GM23338 (cell line): ENCODE measurements at regions not wholly inside any gene's neighbourhood (a gene's known extent, or its start where the extent isn't known, plus 50 kb on each side); places are given as distances from the start of the nearest gene placed in this dataset.

Experiments
- ATAC-seq: fragments of 200-7000 bp; cut with Tn5 transposase; 3 replicates; pipeline ENCODE4 v1.9.1; 2020
- DNase-seq: peaks from one replicate; pipeline ENCODE4 v3.0.0-alpha.2; 2015; ENCODE audit warnings: low spot score
- H2AFZ ChIP-seq: fragments of 200-600 bp; sonication (generic); 2 replicates; pipeline ENCODE4 v1.8.0; 2016; ENCODE audit warnings: antibody characterized with exemption, mild to moderate bottlenecking, moderate library complexity
- H3F3A ChIP-seq: fragments of 200-600 bp; sonication (generic); replicated peaks from 2 replicates; pipeline ENCODE4 v1.8.0; 2017; ENCODE audit warnings: antibody characterized with exemption, mixed run types, low read depth
- H3K27ac ChIP-seq: fragments of 200-600 bp; sonication (generic); 2 replicates; pipeline ENCODE4 v1.6.1; 2016; ENCODE audit warnings: low read depth
- H3K27me3 ChIP-seq: fragments of 200-600 bp; sonication (generic); 2 replicates; pipeline ENCODE4 v1.8.0; 2016; ENCODE audit warnings: mild to moderate bottlenecking, mixed run types, moderate library complexity; ENCODE audit not compliant: insufficient read depth
- H3K36me3 ChIP-seq: fragments of 200-600 bp; sonication (generic); 2 replicates; pipeline ENCODE4 v1.8.0; 2016; ENCODE audit warnings: mild to moderate bottlenecking; ENCODE audit not compliant: insufficient read depth
- H3K4me1 ChIP-seq: fragments of 200-600 bp; sonication (generic); 2 replicates; pipeline ENCODE4 v1.8.0; 2016; ENCODE audit warnings: mild to moderate bottlenecking, moderate library complexity; ENCODE audit not compliant: insufficient read depth
- H3K4me2 ChIP-seq: fragments of 200-600 bp; sonication (generic); 2 replicates; pipeline ENCODE4 v1.7.1; 2017; ENCODE audit warnings: mixed run types
- H3K4me3 ChIP-seq: fragments of 200-600 bp; sonication (generic); 2 replicates; pipeline ENCODE4 v1.6.1; 2016; ENCODE audit warnings: mixed run types
- H3K79me2 ChIP-seq: fragments of 200-600 bp; sonication (generic); replicated peaks from 2 replicates; pipeline ENCODE4 v1.8.0; 2017; ENCODE audit warnings: mild to moderate bottlenecking; ENCODE audit not compliant: insufficient read depth
- H3K9me2 ChIP-seq: fragments of 200-600 bp; sonication (generic); 2 replicates; pipeline ENCODE4 v1.8.0; 2017; ENCODE audit not compliant: insufficient read depth
- H4K20me1 ChIP-seq: fragments of 200-600 bp; sonication (generic); replicated peaks from 2 replicates; pipeline ENCODE4 v1.8.0; 2017; ENCODE audit warnings: mild to moderate bottlenecking; ENCODE audit not compliant: insufficient read depth
- H3K27ac Mint-ChIP-seq: 2 replicates; pipeline ENCODE4 v1.8.0; 2020; ENCODE audit warnings: inconsistent platforms, mild to moderate bottlenecking, moderate library complexity, mixed read lengths
- H3K27me3 Mint-ChIP-seq: 3 replicates; pipeline ENCODE4 v1.8.0; 2022; ENCODE audit warnings: low read depth, mild to moderate bottlenecking, moderate library complexity, mixed read lengths, inconsistent platforms; ENCODE audit not compliant: insufficient read depth, poor library complexity
- H3K36me3 Mint-ChIP-seq: 3 replicates; pipeline ENCODE4 v1.8.0; 2021; ENCODE audit warnings: low read depth, mild to moderate bottlenecking, inconsistent platforms, moderate library complexity, mixed read lengths
- H3K4me1 Mint-ChIP-seq: 3 replicates; pipeline ENCODE4 v1.8.0; 2020; ENCODE audit warnings: mild to moderate bottlenecking, inconsistent platforms, mixed read lengths
- H3K4me3 Mint-ChIP-seq: 3 replicates; pipeline ENCODE4 v1.8.0; 2021; ENCODE audit warnings: moderate library complexity, mild to moderate bottlenecking, inconsistent platforms, mixed read lengths
- H3K9me3 Mint-ChIP-seq: 3 replicates; pipeline ENCODE4 v1.8.0; 2020; ENCODE audit warnings: moderate library complexity, mild to moderate bottlenecking, inconsistent platforms, mixed read lengths
- CREB1 ChIP-seq: fragments of 250-450 bp; sonication (Bioruptor Pico); IDR thresholded peaks from 2 replicates; pipeline ENCODE4 v1.5.0; 2020; ENCODE audit warnings: low read depth, mild to moderate bottlenecking, moderate library complexity
- EZH2phosphoT487 ChIP-seq: fragments of 200-600 bp; sonication (generic); IDR thresholded peaks from one replicate; pipeline ENCODE4 v1.8.1; 2018; ENCODE audit warnings: antibody characterized with exemption; ENCODE audit not compliant: unreplicated experiment
- NANOG ChIP-seq: IDR thresholded peaks from 2 replicates; pipeline ENCODE4 v1.6.1; 2016; ENCODE audit warnings: antibody characterized with exemption, borderline replicate concordance
- POLR2AphosphoS5 ChIP-seq: IDR thresholded peaks from 2 replicates; pipeline ENCODE4 v1.6.1; 2016; ENCODE audit warnings: antibody characterized with exemption, low read depth
- STAT1 ChIP-seq: IDR thresholded peaks from one replicate; pipeline ENCODE4 v1.6.1; 2016; ENCODE audit warnings: antibody characterized with exemption; ENCODE audit not compliant: unreplicated experiment
- ZNF114 ChIP-seq: fragments of 250-450 bp; sonication (Bioruptor Pico); IDR thresholded peaks from 2 replicates; pipeline ENCODE4 v1.5.0; 2020; ENCODE audit warnings: mild to moderate bottlenecking, moderate library complexity
- TF ChIP-seq, protein P1 (sequence below): fragments of 250-450 bp; sonication (Bioruptor Pico); IDR thresholded peaks from 2 replicates; pipeline ENCODE4 v1.5.0; 2020; ENCODE audit warnings: mild to moderate bottlenecking, moderate library complexity

DNA sequence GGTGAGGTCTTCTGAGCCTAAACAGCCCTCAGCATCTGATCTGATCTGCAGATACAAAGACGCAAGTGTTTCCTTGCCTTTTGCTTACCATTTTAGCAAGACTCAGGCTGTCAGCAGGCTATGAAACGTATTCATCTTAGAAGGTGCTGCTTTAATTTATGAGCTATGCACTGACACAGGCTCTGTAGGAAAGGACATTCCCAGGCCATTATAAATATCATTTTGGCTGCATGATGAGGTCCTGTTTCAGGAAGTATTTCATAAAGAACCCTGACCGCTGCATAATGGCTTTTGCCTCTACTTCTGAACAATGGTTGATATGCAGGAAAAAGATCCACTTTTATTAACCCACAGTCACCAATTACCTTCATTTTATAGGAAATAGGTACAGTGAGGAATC is 98.4 kb upstream of the CAST start (continued):
- TF ChIP-seq, protein P1, sequence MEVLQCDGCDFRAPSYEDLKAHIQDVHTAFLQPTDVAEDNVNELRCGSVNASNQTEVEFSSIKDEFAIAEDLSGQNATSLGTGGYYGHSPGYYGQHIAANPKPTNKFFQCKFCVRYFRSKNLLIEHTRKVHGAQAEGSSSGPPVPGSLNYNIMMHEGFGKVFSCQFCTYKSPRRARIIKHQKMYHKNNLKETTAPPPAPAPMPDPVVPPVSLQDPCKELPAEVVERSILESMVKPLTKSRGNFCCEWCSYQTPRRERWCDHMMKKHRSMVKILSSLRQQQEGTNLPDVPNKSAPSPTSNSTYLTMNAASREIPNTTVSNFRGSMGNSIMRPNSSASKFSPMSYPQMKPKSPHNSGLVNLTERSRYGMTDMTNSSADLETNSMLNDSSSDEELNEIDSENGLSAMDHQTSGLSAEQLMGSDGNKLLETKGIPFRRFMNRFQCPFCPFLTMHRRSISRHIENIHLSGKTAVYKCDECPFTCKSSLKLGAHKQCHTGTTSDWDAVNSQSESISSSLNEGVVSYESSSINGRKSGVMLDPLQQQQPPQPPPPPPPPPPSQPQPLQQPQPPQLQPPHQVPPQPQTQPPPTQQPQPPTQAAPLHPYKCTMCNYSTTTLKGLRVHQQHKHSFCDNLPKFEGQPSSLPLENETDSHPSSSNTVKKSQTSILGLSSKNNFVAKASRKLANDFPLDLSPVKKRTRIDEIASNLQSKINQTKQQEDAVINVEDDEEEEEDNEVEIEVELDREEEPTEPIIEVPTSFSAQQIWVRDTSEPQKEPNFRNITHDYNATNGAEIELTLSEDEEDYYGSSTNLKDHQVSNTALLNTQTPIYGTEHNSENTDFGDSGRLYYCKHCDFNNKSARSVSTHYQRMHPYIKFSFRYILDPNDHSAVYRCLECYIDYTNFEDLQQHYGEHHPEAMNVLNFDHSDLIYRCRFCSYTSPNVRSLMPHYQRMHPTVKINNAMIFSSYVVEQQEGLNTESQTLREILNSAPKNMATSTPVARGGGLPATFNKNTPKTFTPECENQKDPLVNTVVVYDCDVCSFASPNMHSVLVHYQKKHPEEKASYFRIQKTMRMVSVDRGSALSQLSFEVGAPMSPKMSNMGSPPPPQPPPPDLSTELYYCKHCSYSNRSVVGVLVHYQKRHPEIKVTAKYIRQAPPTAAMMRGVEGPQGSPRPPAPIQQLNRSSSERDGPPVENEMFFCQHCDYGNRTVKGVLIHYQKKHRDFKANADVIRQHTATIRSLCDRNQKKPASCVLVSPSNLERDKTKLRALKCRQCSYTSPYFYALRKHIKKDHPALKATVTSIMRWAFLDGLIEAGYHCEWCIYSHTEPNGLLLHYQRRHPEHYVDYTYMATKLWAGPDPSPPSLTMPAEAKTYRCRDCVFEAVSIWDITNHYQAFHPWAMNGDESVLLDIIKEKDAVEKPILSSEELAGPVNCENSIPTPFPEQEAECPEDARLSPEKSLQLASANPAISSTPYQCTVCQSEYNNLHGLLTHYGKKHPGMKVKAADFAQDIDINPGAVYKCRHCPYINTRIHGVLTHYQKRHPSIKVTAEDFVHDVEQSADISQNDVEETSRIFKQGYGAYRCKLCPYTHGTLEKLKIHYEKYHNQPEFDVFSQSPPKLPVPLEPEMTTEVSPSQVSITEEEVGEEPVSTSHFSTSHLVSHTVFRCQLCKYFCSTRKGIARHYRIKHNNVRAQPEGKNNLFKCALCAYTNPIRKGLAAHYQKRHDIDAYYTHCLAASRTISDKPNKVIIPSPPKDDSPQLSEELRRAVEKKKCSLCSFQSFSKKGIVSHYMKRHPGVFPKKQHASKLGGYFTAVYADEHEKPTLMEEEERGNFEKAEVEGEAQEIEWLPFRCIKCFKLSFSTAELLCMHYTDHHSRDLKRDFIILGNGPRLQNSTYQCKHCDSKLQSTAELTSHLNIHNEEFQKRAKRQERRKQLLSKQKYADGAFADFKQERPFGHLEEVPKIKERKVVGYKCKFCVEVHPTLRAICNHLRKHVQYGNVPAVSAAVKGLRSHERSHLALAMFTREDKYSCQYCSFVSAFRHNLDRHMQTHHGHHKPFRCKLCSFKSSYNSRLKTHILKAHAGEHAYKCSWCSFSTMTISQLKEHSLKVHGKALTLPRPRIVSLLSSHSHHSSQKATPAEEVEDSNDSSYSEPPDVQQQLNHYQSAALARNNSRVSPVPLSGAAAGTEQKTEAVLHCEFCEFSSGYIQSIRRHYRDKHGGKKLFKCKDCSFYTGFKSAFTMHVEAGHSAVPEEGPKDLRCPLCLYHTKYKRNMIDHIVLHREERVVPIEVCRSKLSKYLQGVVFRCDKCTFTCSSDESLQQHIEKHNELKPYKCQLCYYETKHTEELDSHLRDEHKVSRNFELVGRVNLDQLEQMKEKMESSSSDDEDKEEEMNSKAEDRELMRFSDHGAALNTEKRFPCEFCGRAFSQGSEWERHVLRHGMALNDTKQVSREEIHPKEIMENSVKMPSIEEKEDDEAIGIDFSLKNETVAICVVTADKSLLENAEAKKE (CRISPR knock-in tag) = no peak
- no peak for TF ChIP-seq CREB1 (CRISPR knock-in tag)
- no peak for TF ChIP-seq POLR2AphosphoS5
- TF ChIP-seq EZH2phosphoT487 = no peak

DNA sequence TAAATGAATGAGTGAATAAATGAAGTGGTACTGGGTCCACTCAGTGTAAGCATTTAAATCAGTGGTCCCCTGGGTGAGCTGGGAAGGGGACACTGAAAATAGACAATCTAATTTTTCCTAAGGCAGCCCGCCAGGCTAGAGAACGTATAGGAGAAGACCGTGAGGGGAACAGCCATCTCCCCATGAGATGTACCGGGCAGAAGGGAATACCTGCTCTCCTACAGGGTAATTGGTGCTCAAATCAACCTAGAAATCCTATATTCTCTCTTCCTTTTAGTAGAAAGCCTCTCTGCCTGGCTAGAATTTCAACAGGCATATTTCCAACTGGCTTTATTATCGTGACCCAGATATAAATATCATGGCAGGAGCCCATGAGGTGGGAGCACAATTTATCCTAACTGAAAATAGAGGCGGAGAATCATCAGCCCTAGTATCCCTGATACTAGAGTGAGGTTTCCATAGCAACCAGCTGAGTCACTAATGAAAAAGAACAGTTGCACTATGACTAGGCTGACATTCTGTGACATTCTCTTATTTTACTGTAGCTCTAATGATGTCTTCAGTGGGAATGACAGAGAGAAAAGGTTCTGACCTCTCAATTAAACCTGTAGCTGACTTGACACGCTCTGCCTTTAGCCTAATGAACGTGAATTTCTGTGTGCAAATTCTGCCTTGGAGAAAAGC is 96.5 kb upstream of the CAST start:
- ATAC-seq = no peak

More for the DNA sequence above, 96.5 kb upstream of the CAST start:
- no peaks in the 10 kb centered on the region for H3K36me3 Mint-ChIP-seq
- Histone ChIP-seq H3K27ac (no peak overlapping the region), H3K36me3 (no peaks in the 10 kb centered on the region), H3K79me2 (no peaks in the 10 kb centered on the region), H2AFZ (no peak overlapping the region), H4K20me1 (no peaks in the 10 kb centered on the region), H3K4me1 (peaks cover 5% of the 10 kb centered on the region; the same call in 1 of the 2 replicates), H3K9me2 (no peaks in the 10 kb centered on the region), H3K27me3 (no peaks in the 10 kb centered on the region), H3K4me2 (no peak overlapping the region), H3K4me3 (no peak overlapping the region), H3F3A (no peaks in the 10 kb centered on the region)
- no peaks in the 10 kb centered on the region for H3K27me3 Mint-ChIP-seq
- H3K4me1 Mint-ChIP-seq = peaks cover 8% of the 10 kb centered on the region
- no peak overlapping the region for H3K4me3 Mint-ChIP-seq
- TF ChIP-seq NANOG (no peak), STAT1 (no peak), ZNF114 (CRISPR knock-in tag) (no peak), EZH2phosphoT487 (no peak), CREB1 (CRISPR knock-in tag) (no peak)
- TF ChIP-seq, protein P1 (CRISPR knock-in tag) = no peak
- peak; percentile 51 for DNase-seq
- peak overlapping the region; percentile 55; the same call in 1 of the 2 replicates for H3K27ac Mint-ChIP-seq
- no peaks in the 10 kb centered on the region for H3K9me3 Mint-ChIP-seq
